Endothelial cell (in vitro differentiated cells): ENCODE measurements at regions not wholly inside any gene's neighbourhood (a gene's known extent, or its start where the extent isn't known, plus 50 kb on each side); places are given as distances from the start of the nearest gene placed in this dataset.

Source experiments
- DNase-seq: peaks from one replicate; pipeline ENCODE4 v3.0.0; 2021; ENCODE audit warnings: low spot score
- H3K27ac Mint-ChIP-seq: one replicate; pipeline ENCODE4 v1.8.0; 2021; ENCODE audit warnings: mixed read lengths, inconsistent platforms; ENCODE audit not compliant: unreplicated experiment
- H3K27me3 Mint-ChIP-seq: one replicate; pipeline ENCODE4 v1.8.0; 2021; ENCODE audit warnings: mild to moderate bottlenecking, moderate library complexity, mixed read lengths, inconsistent platforms; ENCODE audit not compliant: unreplicated experiment
- H3K36me3 Mint-ChIP-seq: one replicate; pipeline ENCODE4 v1.8.0; 2021; ENCODE audit warnings: mild to moderate bottlenecking, low read depth, mixed read lengths, inconsistent platforms; ENCODE audit not compliant: unreplicated experiment
- H3K4me1 Mint-ChIP-seq: one replicate; pipeline ENCODE4 v1.8.0; 2021; ENCODE audit warnings: mild to moderate bottlenecking, mixed read lengths, inconsistent platforms; ENCODE audit not compliant: unreplicated experiment
- H3K4me3 Mint-ChIP-seq: one replicate; pipeline ENCODE4 v1.8.0; 2021; ENCODE audit warnings: mild to moderate bottlenecking, mixed read lengths, inconsistent platforms; ENCODE audit not compliant: unreplicated experiment
- H3K9me3 Mint-ChIP-seq: one replicate; pipeline ENCODE4 v1.8.0; 2021; ENCODE audit warnings: mixed read lengths, inconsistent platforms; ENCODE audit not compliant: unreplicated experiment
- CTCF ChIP-seq: fragments of 200-600 bp; sonication (generic); IDR thresholded peaks from one replicate; pipeline ENCODE4 v1.5.0; 2021; ENCODE audit warnings: antibody characterized with exemption; ENCODE audit not compliant: unreplicated experiment

- no peak for DNase-seq
- Mint-ChIP-seq H3K4me3 (no peak overlapping the region), H3K27me3 (peaks cover 6% of the 10 kb centered on the region), H3K9me3 (no peaks in the 10 kb centered on the region), H3K27ac (no peak overlapping the region), H3K4me1 (peaks cover 2% of the 10 kb centered on the region), H3K36me3 (no peaks in the 10 kb centered on the region)
- TF ChIP-seq CTCF, result no peak
These were observed 642.0 kb downstream of the MID1IP1 start for GRCh38 chrX:39443240-39443639.

- Mint-ChIP-seq H3K27ac (no peak overlapping the region), H3K36me3 (no peaks in the 10 kb centered on the region), H3K4me1 (peaks cover 2% of the 10 kb centered on the region), H3K27me3 (peaks cover 6% of the 10 kb centered on the region), H3K9me3 (no peaks in the 10 kb centered on the region), H3K4me3 (no peak overlapping the region)
- peak; percentile 19 for DNase-seq
- TF ChIP-seq CTCF, result no peak
These were observed 644.1 kb downstream of the MID1IP1 start for GRCh38 chrX:39445336-39445735.

- no peak for TF ChIP-seq CTCF
- Mint-ChIP-seq H3K36me3 (no peaks in the 10 kb centered on the region), H3K4me1 (peaks cover 5% of the 10 kb centered on the region), H3K9me3 (no peaks in the 10 kb centered on the region), H3K27me3 (no peaks in the 10 kb centered on the region), H3K27ac (no peak overlapping the region), H3K4me3 (no peak overlapping the region)
- no peak for DNase-seq
These were observed 648.1 kb downstream of the MID1IP1 start for GRCh38 chrX:39449352-39449751.

- DNase-seq, result no peak
- Mint-ChIP-seq H3K9me3 (no peaks in the 10 kb centered on the region), H3K4me3 (no peak overlapping the region), H3K27me3 (no peaks in the 10 kb centered on the region), H3K4me1 (peaks cover 5% of the 10 kb centered on the region), H3K36me3 (no peaks in the 10 kb centered on the region), H3K27ac (no peak overlapping the region)
- TF ChIP-seq CTCF, result no peak
These were observed 647.4 kb downstream of the BCOR start for GRCh38 chrX:39450234-39450977.

DNA sequence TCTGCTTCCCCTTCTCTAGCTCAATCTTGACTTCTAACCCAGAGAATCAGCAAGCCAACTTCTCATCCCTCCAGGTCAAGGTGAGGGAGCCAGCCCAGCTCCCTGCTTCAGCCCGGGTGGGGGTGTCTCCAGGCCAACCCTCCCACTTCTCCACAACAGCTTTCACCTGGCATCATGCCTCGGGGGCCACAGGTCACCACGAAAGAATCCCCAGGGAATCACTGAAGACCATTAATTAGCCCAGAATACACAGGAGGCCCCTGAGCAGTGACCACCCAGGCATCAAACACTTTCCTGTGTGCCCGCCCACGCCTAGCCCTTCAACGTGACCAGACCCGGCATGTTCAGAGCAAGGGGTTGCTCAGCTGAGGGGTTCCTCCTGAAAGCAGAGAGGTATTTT is 646.7 kb downstream of the BCOR start:
- TF ChIP-seq CTCF, result no peak
- Mint-ChIP-seq H3K4me1 (peaks cover 5% of the 10 kb centered on the region), H3K27me3 (no peaks in the 10 kb centered on the region), H3K9me3 (no peaks in the 10 kb centered on the region), H3K36me3 (no peaks in the 10 kb centered on the region), H3K4me3 (no peak overlapping the region), H3K27ac (no peak overlapping the region)
- DNase-seq, result no peak
